ENCODE measurements at regions not wholly inside any gene's neighbourhood (a gene's known extent, or its start where the extent isn't known, plus 50 kb on each side); places are given as distances from the start of the nearest gene placed in this dataset.
"Not testable (repeated sequence)": the region's sequence is repeated elsewhere in the genome, so short reads cannot be mapped to it uniquely, and the experiment has no call there.

GRCh38 chr7:93048136-93048930, 69.4 kb downstream of the SAMD9 start:
- FAIRE-seq: no peak

- FAIRE-seq: no peak
These were observed 70.2 kb downstream of the SAMD9 start for GRCh38 chr7:93047514-93048099.

GRCh38 chr7:93046641-93047040, 71.1 kb downstream of the SAMD9 start:
- no peak for FAIRE-seq

- FAIRE-seq: no peak
These were observed 73.5 kb downstream of the SAMD9 start for GRCh38 chr7:93044147-93044810.

- no peak for FAIRE-seq
These were observed 74.3 kb downstream of the SAMD9 start for GRCh38 chr7:93043385-93043985.

GRCh38 chr7:93040355-93040754, 77.4 kb downstream of the SAMD9 start:
- FAIRE-seq: no peak

GRCh38 chr7:93039786-93040185, 78.0 kb downstream of the SAMD9 start:
- no peak for FAIRE-seq

GRCh38 chr7:93039282-93039681, 78.5 kb downstream of the SAMD9 start:
- no peak for FAIRE-seq

- no peak for FAIRE-seq
These were observed 81.0 kb downstream of the SAMD9 start for GRCh38 chr7:93036807-93037206.

GRCh38 chr7:93036149-93036640, 81.6 kb downstream of the SAMD9 start:
- FAIRE-seq: no peak

GRCh38 chr7:93031795-93032194, 86.0 kb downstream of the SAMD9 start:
- no peak for FAIRE-seq

GRCh38 chr7:93030605-93031225, 87.1 kb downstream of the SAMD9 start:
- no peak for FAIRE-seq

GRCh38 chr7:93029056-93029455, 88.7 kb downstream of the SAMD9 start:
- FAIRE-seq: no peak

GRCh38 chr7:93028610-93029009, 89.2 kb downstream of the SAMD9 start:
- no peak for FAIRE-seq

- FAIRE-seq: no peak
These were observed 90.7 kb downstream of the SAMD9 start for GRCh38 chr7:93027044-93027443.

- FAIRE-seq: no peak
These were observed 91.4 kb downstream of the SAMD9 start for GRCh38 chr7:93026425-93026824.

- FAIRE-seq: no peak
These were observed 92.4 kb downstream of the SAMD9 start for GRCh38 chr7:93025389-93025788.

GRCh38 chr7:93022931-93023478, 94.8 kb downstream of the SAMD9 start:
- not testable (repeated sequence) for FAIRE-seq

GRCh38 chr7:93021748-93022147, 96.0 kb downstream of the SAMD9 start:
- FAIRE-seq: no peak

- no peak for FAIRE-seq
These were observed 99.1 kb downstream of the SAMD9 start for GRCh38 chr7:93018716-93019115.

GRCh38 chr7:93016681-93017381, 100.9 kb downstream of the SAMD9 start:
- no peak for FAIRE-seq

Measured in colon (tissue), 2 donors.